ENCODE measurements at regions not wholly inside any gene's neighbourhood (a gene's known extent, or its start where the extent isn't known, plus 50 kb on each side); places are given as distances from the start of the nearest gene placed in this dataset.
A peak's percentile ranks its signal among the peaks of the same experiment; 100 is the strongest.
"Not testable (repeated sequence)": the region's sequence is repeated elsewhere in the genome, so short reads cannot be mapped to it uniquely, and the experiment has no call there.

GRCh38 chr6:57822896-57823358 is 505.5 kb downstream of the PRIM2 start:
- in situ Hi-C loops (cut with MboI; ENCODE audit: low pct_unique_long_range_greater_than_20kb, low sequenced_read_pairs, unreplicated experiment) = no loop called here

DNA sequence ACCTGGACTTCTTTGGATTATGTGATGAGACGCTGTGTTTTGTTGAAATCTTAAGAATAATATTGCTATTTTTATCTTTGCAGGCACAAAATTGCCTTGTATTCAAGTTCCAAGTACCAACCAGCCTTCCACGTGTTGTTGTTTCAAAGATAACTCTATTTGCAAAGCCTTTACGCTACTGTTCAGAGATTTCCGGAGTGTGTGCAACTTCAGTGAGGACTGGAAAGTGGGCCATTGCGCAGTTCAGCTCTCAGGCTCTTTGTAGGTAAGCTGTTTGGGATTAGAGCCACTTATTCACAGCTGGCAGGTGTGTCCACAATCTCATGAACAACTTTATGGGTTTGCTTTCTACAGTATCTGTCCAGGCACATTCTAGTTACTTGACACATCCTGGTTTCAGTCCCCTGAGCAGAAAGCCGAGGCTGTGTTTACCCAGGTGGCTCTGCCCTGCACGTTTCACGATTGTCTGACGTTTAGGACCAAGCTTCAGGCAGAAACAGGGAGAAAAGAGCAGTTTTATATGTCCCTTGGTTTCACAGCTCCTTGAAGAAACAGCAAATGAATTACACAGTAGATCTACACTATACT is 520.3 kb downstream of the PRIM2 start:
- in situ Hi-C loops (cut with MboI; ENCODE audit: low pct_unique_long_range_greater_than_20kb, low sequenced_read_pairs, unreplicated experiment); DNase-seq (ENCODE audit: low spot score): not testable (repeated sequence)

More at GRCh38 chr6:57822896-57823358, 505.5 kb downstream of the PRIM2 start:
- no peak for DNase-seq (ENCODE audit: low spot score)
- TF ChIP-seq CTCF (IDR thresholded peaks at IDR 0.05; ENCODE audit: extremely low read depth, insufficient read depth, missing control alignments) = no peak

DNA sequence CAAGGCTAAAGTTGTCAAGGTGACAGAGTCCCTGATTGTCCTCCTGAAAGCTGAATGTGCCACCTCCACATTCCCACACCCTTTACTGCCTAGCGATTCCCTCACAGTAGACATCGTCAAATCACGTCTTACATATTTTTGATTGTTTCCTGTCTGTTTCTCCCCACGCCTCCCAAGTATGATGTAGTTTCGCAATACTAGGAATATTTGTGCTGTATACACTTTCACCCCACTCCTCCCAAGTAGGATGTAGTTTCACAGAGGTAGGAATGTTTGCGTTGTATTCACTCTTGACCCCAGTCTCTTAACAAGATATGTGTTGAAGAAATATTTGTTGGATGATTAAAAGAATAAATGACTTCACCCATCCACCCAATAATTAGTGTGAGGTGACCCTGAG is 524.1 kb downstream of the PRIM2 start:
- DNase-seq (ENCODE audit: low spot score); in situ Hi-C loops (cut with MboI; ENCODE audit: low pct_unique_long_range_greater_than_20kb, low sequenced_read_pairs, unreplicated experiment): not testable (repeated sequence)

- in situ Hi-C loops (cut with MboI; ENCODE audit: low pct_unique_long_range_greater_than_20kb, low sequenced_read_pairs, unreplicated experiment) = not testable (repeated sequence)
Observed at GRCh38 chr6:57853745-57854407, 536.4 kb downstream of the PRIM2 start.

GRCh38 chr6:57860481-57861315 is 543.3 kb downstream of the PRIM2 start:
- in situ Hi-C loops (cut with MboI; ENCODE audit: low pct_unique_long_range_greater_than_20kb, low sequenced_read_pairs, unreplicated experiment); DNase-seq (ENCODE audit: low spot score): not testable (repeated sequence)

More at GRCh38 chr6:57853745-57854407, 536.4 kb downstream of the PRIM2 start:
- not testable (repeated sequence) for DNase-seq (ENCODE audit: low spot score)

GRCh38 chr6:57870083-57870482 is 552.7 kb downstream of the PRIM2 start:
- in situ Hi-C loops (cut with MboI; ENCODE audit: low pct_unique_long_range_greater_than_20kb, low sequenced_read_pairs, unreplicated experiment); DNase-seq (ENCODE audit: low spot score): not testable (repeated sequence)

- in situ Hi-C loops (cut with MboI; ENCODE audit: low pct_unique_long_range_greater_than_20kb, low sequenced_read_pairs, unreplicated experiment); DNase-seq (ENCODE audit: low spot score): not testable (repeated sequence)
Observed at GRCh38 chr6:57873424-57873823, 556.0 kb downstream of the PRIM2 start.

DNA sequence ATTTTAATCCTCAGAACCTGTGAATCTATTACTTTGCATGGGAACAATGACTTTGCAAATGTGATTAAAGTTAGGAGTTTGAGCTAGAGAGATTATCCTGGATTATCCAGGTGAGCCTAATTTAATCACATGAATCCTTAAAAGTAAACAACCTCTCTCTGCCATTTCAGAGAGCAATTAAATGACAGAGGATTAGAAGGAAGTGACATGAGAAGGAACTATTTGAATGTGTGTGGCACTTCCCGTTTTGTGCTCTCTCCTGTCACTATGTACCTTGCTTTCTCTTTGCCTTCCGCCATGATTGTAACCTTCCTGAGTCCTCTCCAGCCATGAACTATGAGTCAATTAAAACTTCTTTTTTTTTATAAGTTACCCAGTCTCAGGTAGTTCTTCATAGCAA is 559.2 kb downstream of the PRIM2 start:
- DNase-seq (ENCODE audit: low spot score); in situ Hi-C loops (cut with MboI; ENCODE audit: low pct_unique_long_range_greater_than_20kb, low sequenced_read_pairs, unreplicated experiment): not testable (repeated sequence)

DNA sequence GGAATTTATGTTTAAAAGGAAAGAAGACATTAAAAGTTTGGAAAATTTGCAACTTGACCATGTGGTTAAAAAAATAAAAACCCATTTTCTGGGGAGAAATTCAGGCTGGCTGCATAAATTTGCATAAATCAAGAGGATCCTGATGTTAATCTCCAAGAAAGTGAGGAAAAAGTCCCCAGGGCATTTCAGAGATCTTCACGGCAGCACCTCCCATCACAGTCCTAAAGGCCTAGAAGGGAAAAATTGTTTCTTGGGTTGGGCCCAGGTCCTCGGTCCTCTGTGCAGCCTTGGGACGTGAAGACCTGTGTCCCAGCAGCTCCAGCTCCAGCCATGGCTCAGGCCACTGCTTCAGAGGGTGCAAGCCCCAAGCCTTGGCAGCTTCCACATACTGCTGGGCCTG is 560.3 kb downstream of the PRIM2 start:
- in situ Hi-C loops (cut with MboI; ENCODE audit: low pct_unique_long_range_greater_than_20kb, low sequenced_read_pairs, unreplicated experiment); DNase-seq (ENCODE audit: low spot score): not testable (repeated sequence)

- in situ Hi-C loops (cut with MboI; ENCODE audit: low pct_unique_long_range_greater_than_20kb, low sequenced_read_pairs, unreplicated experiment); DNase-seq (ENCODE audit: low spot score): not testable (repeated sequence)
Observed at GRCh38 chr6:57878792-57879191, 561.4 kb downstream of the PRIM2 start.

DNA sequence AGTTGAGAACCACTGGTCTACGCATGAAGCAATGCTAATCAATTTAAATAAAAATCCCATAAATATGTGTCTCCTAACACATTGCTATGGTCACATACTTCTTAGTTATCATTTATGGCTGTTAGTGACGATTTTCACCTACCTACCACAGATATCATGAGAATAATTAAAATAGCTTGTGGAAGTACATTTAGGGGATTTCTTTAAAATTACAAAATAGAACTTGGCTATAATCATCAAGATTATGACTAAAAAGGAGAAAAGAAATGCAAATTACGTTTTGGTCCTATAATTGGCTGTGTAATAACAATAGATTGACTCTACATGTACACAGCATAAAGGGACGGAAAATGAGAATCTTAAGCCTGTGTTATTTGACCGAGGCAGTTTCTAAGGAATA is 581.4 kb downstream of the PRIM2 start:
- in situ Hi-C loops (cut with MboI; ENCODE audit: low pct_unique_long_range_greater_than_20kb, low sequenced_read_pairs, unreplicated experiment) = not testable (repeated sequence)
- DNase-seq (ENCODE audit: low spot score) = peak; percentile 1

- in situ Hi-C loops (cut with MboI; ENCODE audit: low pct_unique_long_range_greater_than_20kb, low sequenced_read_pairs, unreplicated experiment); DNase-seq (ENCODE audit: low spot score): not testable (repeated sequence)
Observed at GRCh38 chr6:57900687-57901399, 583.4 kb downstream of the PRIM2 start.

GRCh38 chr6:57901445-57901844 is 584.0 kb downstream of the PRIM2 start:
- in situ Hi-C loops (cut with MboI; ENCODE audit: low pct_unique_long_range_greater_than_20kb, low sequenced_read_pairs, unreplicated experiment) = not testable (repeated sequence)

DNA sequence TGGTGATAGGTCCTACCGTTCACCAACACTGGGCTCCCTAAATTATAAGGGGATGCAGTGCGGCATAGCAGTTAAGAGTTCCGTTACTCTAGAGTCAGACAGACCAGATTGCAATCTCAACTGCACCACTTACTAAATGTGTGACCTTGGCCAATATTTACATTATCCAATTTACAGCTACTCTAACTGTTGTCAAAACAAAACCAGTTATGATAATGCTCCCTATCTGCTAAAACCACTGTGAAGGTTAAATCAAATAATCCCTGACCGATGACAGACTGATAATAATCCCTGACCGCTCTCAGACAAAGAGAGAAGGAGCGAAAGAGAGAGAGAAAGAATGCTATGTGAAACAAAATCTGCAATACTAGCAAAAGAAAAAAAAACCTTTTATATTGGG is 586.9 kb downstream of the PRIM2 start:
- in situ Hi-C loops (cut with MboI; ENCODE audit: low pct_unique_long_range_greater_than_20kb, low sequenced_read_pairs, unreplicated experiment); DNase-seq (ENCODE audit: low spot score): not testable (repeated sequence)

More at GRCh38 chr6:57901445-57901844, 584.0 kb downstream of the PRIM2 start:
- DNase-seq (ENCODE audit: low spot score) = not testable (repeated sequence)

- in situ Hi-C loops (cut with MboI; ENCODE audit: low pct_unique_long_range_greater_than_20kb, low sequenced_read_pairs, unreplicated experiment); DNase-seq (ENCODE audit: low spot score): not testable (repeated sequence)
Observed at GRCh38 chr6:57915300-57915699, 597.9 kb downstream of the PRIM2 start.

- in situ Hi-C loops (cut with MboI; ENCODE audit: low pct_unique_long_range_greater_than_20kb, low sequenced_read_pairs, unreplicated experiment); DNase-seq (ENCODE audit: low spot score): not testable (repeated sequence)
Observed at GRCh38 chr6:57942966-57943365, 625.5 kb downstream of the PRIM2 start.
